NCI-H1105 (cell line): ENCODE measurements at regions not wholly inside any gene's neighbourhood (a gene's known extent, or its start where the extent isn't known, plus 50 kb on each side); places are given as distances from the start of the nearest gene placed in this dataset.

Experiments used
- DNase-seq: peaks from one replicate; lab custom pipeline; 2025; lab: John Stamatoyannopoulos, UW

GRCh38 chr15:35657679-35658311 lies 111.8 kb upstream of the DPH6 start:
- DNase-seq: no peak

DNA sequence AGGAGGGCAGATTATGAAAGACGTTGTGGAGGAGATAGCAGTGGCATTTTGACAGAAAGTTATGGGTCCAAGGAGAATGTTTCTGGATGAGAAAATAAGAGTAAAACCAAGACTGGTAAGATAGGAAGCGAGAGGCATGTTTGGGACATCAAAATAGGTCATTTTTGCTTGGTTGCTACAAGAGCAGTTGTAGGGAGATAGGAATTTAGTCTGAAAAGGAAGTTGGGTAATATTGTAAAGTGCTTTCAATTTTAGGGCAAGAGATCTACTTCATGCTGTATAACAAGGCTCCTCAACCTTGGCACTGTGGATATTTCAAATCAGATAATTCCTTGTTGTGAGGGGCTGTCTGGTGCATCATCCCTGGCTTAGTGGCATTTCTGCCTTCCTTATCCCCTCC lies 118.0 kb upstream of the DPH6 start:
- no peak for DNase-seq

DNA sequence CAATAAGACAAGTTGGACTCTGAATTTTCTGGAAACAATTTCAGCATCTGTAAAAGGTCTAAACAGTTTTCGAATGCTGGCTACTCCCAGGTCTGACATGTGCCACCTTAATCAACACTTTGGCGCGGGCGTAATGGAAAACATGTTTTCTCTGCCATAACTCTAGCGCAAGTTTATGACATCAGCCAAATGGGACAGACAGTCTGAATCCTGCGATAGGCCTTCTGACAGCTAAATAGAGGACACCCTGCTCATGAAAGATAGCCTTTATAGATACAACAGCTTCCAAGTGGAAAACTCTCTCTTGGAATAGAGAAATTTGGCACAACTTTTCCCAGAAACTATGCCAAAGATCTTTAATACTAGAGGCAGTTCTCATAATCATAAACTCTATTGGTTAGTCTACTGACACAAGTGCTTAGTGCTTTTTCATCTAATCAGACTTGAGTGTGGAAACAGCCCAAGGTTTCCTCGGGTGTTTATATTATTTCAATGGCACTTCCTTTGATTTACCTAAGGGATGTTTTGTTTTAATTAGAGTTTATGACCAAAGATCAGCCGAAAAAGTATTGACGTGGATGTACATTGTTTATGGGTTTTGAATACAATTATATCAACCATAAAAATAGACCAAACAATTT lies 120.1 kb upstream of the DPH6 start:
- no peak for DNase-seq

- DNase-seq: no peak
Measured at GRCh38 chr15:35667908-35668307, 121.9 kb upstream of the DPH6 start.

- no peak for DNase-seq
Measured at GRCh38 chr15:35669021-35669420, 123.1 kb upstream of the DPH6 start.

DNA sequence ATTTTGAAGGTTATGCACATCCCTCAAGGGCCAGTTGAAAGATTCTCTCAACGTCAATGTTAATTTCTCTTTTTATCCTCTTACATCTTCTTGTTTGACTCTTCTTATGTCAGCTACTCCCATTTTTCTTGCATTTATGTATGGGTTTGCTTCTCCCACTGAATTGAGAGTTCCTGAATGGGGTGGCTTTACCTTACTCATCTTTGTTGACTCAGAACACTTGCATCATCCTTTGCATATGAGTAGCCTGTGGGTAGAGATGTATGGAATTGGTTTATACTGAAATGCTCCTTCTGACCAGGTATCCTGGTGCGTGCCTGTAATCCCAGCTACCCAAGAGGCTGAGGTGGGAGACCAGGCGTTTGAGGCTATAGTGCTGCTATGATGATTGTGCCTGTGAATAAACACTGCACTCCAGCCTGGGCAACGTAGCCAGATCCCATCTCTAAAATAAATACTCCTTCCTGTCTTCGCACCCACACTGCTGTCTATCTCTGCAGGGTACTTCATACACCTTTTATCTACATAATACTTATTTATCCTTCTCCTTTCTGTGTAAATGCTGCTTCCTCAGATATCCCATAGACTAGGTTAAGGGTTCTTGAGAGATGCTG lies 123.6 kb upstream of the DPH6 start:
- no peak for DNase-seq

DNA sequence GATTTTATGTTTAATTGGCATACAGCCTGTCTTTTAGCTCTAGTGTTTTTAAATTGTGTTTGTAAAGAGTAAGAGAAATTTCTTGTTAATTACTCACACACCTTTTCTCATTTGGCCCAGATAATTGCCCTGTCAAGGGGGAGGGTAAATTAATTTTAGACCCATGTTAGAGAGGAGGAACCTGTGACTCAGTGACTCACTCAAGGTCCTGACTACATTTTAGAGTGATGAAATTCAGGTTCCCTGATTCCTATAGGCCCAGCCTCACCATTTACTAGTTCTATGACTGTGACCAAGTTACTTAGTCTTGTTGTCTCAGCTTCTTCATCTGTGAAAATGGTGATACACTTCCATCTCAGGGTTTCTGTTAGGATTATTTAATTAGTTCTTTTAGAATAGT lies 125.2 kb upstream of the DPH6 start:
- no peak for DNase-seq

DNA sequence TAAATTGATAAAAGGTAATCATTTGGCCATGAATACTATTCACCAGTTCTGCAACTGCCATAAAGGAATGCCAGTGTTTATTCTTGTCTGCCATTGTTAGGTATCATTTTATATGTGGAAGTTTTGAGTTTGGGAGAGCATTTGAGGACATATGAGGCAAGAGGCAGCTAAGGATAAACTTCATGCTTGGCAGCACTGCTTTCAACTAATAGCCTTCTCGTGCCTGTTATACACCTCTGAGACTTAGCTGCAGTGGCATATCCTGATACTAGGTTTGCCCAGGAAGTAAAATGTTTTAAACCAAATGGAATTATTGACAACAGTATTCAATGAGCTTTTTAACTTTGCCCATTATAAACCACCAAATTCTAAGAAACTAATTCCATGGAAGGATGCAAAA lies 126.0 kb upstream of the DPH6 start:
- DNase-seq: no peak

DNA sequence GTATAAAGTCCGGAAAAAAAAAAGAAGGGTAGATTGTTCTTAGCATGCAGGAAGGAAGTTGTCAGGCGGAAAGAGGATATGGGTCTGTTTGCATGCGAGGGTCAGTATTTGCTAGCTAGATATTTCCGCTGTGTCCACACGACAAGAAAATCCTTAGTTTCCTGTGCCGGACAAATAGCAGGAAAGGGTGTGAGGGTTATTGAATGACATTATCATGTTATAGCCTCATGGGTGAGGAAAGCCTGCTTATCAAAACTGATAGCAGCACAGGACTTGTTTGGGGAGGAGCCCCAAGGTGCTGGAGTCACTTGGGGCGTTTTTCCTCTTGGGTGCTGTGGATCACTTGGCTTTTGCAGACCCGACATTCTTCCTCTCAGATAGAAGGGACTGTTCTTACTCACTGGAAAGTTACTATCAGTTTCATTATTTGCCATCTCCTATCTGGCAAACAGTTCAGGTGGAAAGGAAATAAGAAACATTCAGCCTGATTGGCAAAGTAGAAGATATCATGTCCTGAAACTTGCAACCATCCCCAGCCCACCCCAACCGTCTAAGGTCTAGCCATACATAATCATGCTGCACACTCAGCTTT lies 127.2 kb upstream of the DPH6 start:
- no peak for DNase-seq

- DNase-seq: no peak
Measured at GRCh38 chr15:35674873-35675781, 129.2 kb upstream of the DPH6 start.

GRCh38 chr15:35678774-35679173 lies 132.8 kb upstream of the DPH6 start:
- no peak for DNase-seq

- DNase-seq: no peak
Measured at GRCh38 chr15:35679186-35679585, 133.2 kb upstream of the DPH6 start.

GRCh38 chr15:35680951-35681350 lies 135.0 kb upstream of the DPH6 start:
- no peak for DNase-seq

- DNase-seq: no peak
Measured at GRCh38 chr15:35686347-35686746, 140.4 kb upstream of the DPH6 start.

GRCh38 chr15:35689266-35689665 lies 143.3 kb upstream of the DPH6 start:
- DNase-seq: no peak

DNA sequence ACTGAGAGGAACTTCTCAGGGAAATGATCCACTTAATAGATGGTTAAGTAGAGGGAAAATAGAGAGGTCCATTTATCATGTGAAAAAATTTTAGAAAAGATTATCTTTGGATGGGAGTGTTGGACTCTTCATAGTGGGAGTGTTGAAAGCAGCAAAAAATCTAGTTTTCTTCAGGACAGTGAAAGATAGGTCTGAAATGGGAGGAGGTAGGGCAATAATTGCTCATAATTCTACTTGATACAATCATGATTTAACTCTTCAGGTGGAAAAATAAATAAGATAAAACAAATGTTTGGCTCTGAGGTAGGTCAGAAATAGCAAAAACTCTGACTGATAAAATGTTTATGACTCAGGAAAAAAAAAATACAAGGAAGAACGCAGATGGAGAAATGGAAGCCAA lies 144.1 kb upstream of the DPH6 start:
- DNase-seq: no peak

DNA sequence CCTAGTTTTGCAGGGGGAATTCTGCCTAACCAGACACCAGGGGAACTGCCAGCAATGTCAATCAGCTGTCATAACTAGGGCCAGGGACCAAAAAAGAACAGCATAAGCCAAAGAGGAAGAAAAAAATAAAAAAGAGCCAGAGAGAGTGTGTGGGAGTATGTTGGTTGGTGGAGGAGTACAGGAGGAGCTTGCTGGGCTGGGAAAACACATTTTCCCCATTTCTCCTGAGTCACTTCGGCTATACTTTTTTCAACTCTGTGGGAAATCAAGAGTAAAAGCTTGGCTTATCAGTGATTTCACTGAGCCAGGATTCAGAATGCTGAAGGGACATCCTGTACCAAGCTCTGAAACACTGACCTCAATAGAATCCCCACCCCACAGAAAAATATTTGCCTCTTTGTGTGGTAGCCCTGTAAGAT lies 144.7 kb upstream of the DPH6 start:
- DNase-seq: no peak

DNA sequence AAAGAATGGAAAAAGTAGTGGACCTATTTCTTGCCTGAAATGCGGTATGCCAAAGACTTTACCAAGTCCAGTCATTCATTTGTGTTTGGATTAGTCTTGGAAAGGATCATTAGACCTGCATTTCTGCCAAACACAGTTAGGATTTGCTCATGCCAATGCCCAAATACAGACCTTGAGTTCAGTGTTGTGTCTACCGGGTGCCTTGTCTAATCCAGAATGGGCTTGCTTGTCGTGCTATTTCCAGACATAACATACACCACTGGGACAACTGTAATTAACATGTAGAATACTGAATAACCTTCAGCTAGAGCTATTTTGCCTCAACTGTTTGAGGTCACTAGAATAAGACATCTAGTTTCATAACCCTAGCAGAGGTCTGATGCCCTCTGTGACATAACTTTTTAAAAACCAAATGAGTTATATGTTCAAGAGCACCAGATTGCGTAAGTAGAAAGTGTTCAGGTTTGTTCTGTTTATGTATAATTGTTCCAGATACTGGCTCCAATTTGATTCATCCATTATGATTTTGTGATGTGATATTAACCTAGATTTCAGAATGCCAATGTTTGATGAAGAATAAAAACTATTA lies 145.3 kb upstream of the DPH6 start:
- no peak for DNase-seq

DNA sequence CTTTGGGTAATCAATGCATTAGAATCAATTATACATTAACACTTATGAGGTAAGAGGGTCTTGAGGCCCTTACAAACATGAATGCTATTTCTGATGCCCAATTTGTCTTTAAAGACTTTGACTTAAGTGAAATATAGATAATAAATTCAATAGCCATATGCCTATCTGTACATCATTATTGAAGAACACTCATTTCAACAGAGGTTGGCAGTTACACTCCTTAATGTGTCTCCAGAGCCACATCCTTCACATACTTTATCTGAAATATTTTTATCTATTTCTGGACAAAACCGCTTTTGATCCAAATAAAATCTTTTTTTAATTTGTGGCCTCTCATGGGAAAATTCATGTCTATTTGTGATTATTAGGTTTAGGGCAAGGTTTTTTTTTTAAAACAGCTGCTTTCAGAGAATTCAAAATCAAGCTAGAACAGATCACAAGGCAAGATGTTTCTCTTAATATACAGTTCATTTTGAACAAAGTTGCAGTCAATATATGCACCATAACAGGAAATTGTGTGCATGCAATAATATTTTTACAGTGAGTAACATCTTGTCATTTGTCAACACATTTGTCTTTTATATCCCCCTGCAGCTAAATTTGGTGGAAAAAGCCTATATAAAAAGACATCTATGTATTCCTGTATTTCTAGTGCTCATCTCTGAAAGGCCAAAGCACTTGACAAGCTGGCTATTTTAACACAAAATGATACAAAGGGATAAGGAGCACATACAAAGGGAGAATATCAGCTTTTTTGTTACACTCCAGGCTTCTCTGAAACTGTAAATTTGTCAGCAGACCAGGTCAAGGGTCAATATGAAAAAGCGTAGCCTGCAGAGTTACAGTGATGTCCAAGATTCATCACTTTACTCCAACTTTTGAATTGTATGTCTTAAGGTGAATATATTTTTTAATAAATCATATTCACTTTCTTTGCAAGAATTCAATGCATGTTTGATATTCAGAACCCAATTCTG lies 146.2 kb upstream of the DPH6 start:
- DNase-seq: no peak

GRCh38 chr15:35693286-35693685 lies 147.3 kb upstream of the DPH6 start:
- no peak for DNase-seq

- no peak for DNase-seq
Measured at GRCh38 chr15:35693886-35694285, 147.9 kb upstream of the DPH6 start.
